ENCODE measurements at regions not wholly inside any gene's neighbourhood (a gene's known extent, or its start where the extent isn't known, plus 50 kb on each side); places are given as distances from the start of the nearest gene placed in this dataset.

- no peak for ATAC-seq (ENCODE audit: low read depth)
- DNase-seq = no peak
- H2BK20ac ChIP-seq (ENCODE audit: low read depth, low read length) = no peak overlapping the region
- H3K23ac ChIP-seq (ENCODE audit: low read depth, low read length) = no peak overlapping the region
- no peak overlapping the region for H3K4ac ChIP-seq (ENCODE audit: low read depth, low read length)
- H3K18ac ChIP-seq (ENCODE audit: low read depth, low read length) = no peak overlapping the region
- H3K9me1 ChIP-seq (ENCODE audit: insufficient read depth, low read length) = peaks cover 13% of the 10 kb centered on the region
- no peak overlapping the region for H4K8ac ChIP-seq (ENCODE audit: low read depth in 2 of 2, low read length in 2 of 2)
- H3K9ac ChIP-seq (ENCODE audit: low read depth, low read length) = no peak overlapping the region
- TF ChIP-seq SMC3 (IDR thresholded peaks at IDR 0.05; ENCODE audit: low read depth, low read length) (no peak), BHLHE40 (IDR thresholded peaks at IDR 0.05; ENCODE audit: low read depth, low read length) (no peak), CEBPB (IDR thresholded peaks at IDR 0.05; ENCODE audit: low read depth, low read length) (peak; percentile 65)
- peaks cover 32 to 52% of the 10 kb centered on the region in 2 experiments for H3K79me1 ChIP-seq (ENCODE audit: low read depth in 1 of 2, low read length in 2 of 2)
- H3K4me3 ChIP-seq (ENCODE audit: insufficient read depth, low read depth, low read length) = no peak overlapping the region
- POLR2A ChIA-PET (ENCODE audit: unreplicated experiment) = no interaction called here
- H2AK9ac ChIP-seq (replicated peaks; ENCODE audit: low read depth, low read length, poor library complexity) = no peak overlapping the region
- H3K14ac ChIP-seq (replicated peaks; ENCODE audit: low read depth, low read length) = no peak overlapping the region
- no peak overlapping the region for H2AK5ac ChIP-seq (ENCODE audit: low read depth, low read length)
- in situ Hi-C loops (cut with MboI; ENCODE audit: low sequenced_read_pairs) (loop anchor here (25.0 kb wide), 1 partner anchor 658 kb away; no protein-coding TSS in a partner anchor), intact Hi-C loops (cut with micrococcal nuclease) (no loop called here), dilution Hi-C loops (cut with HindIII; ENCODE audit: low sequenced_read_pairs, unreplicated experiment) (no loop called here)
- CTCF ChIA-PET = interaction anchor here (0.6 to 1.1 kb wide), 2 partner anchors 21 to 90 kb away, joined by 3 read pairs; no protein-coding TSS in a partner anchor
- H3K36me3 ChIP-seq (ENCODE audit: control insufficient read depth, insufficient read depth, low read length) = no peaks in the 10 kb centered on the region
- no peak overlapping the region for H4K91ac ChIP-seq (ENCODE audit: insufficient read depth, low read depth, low read length)
- H2BK15ac ChIP-seq (ENCODE audit: low read depth, low read length) = no peak overlapping the region
- H3K4me1 ChIP-seq (ENCODE audit: control insufficient read depth, insufficient read depth, low read length) = no peaks in the 10 kb centered on the region
- H2BK5ac ChIP-seq (ENCODE audit: low read depth, low read length, poor library complexity, severe bottlenecking) = no peak overlapping the region
- no TSS peak for BruUV-seq (replicated peaks)
- H3K4me2 ChIP-seq (ENCODE audit: low read depth, low read length) = no peak overlapping the region
- H2AFZ ChIP-seq (replicated peaks; ENCODE audit: low read length, poor library complexity) = no peak overlapping the region
- H3K56ac ChIP-seq (ENCODE audit: extremely low read depth, insufficient read depth, low read length) = no peak overlapping the region
- no peak overlapping the region for H2BK120ac ChIP-seq (ENCODE audit: low read depth, low read length)
- 44% methylated on average over 2 of the region's 4 CpGs; no CpG with 5 or more reads in 1 of the 2 experiments for WGBS, 2 experiments (ENCODE audit: extremely low coverage in 2 of 2, insufficient read length in 1 of 2)
- H3K9me3 ChIP-seq (ENCODE audit: control insufficient read depth, insufficient read depth, low read length) = no peaks in the 10 kb centered on the region
- no peak overlapping the region for H4K5ac ChIP-seq (ENCODE audit: low read depth, low read length)
- H3K27me3 ChIP-seq (ENCODE audit: control insufficient read depth, insufficient read depth, low read length) = no peaks in the 10 kb centered on the region
- H3K27ac ChIP-seq (ENCODE audit: insufficient read depth, low read length) = no peak overlapping the region
- H4K20me1 ChIP-seq (ENCODE audit: insufficient read depth, low read length) = peaks cover 63% of the 10 kb centered on the region
Measured at GRCh38 chr3:72429589-72430353, 418.5 kb downstream of the SHQ1 start.

All from IMR-90 (cell line).